AG09319 (cell line): ENCODE measurements at regions not wholly inside any gene's neighbourhood (a gene's known extent, or its start where the extent isn't known, plus 50 kb on each side); places are given as distances from the start of the nearest gene placed in this dataset.
"Not testable (repeated sequence)": the region's sequence is repeated elsewhere in the genome, so short reads cannot be mapped to it uniquely, and the experiment has no call there.

ENCODE experiments used
- DNase-seq: peaks from one replicate; pipeline ENCODE4 v3.0.0-alpha.2; 2010; ENCODE audit warnings: low read depth; ENCODE audit errors: extremely low read depth
- CTCF ChIP-seq: IDR thresholded peaks from 2 replicates; pipeline ENCODE4 v1.5.1; 2011; ENCODE audit warnings: low read depth, mild to moderate bottlenecking, inconsistent platforms, low read length, moderate library complexity

- no peak for TF ChIP-seq CTCF
- DNase-seq: no peak
Measured at GRCh38 chrX:40394302-40394701, 186.5 kb upstream of the ATP6AP2 start.

- DNase-seq: no peak
- no peak for TF ChIP-seq CTCF
Measured at GRCh38 chrX:40392599-40392998, 188.2 kb upstream of the ATP6AP2 start.

GRCh38 chrX:40391662-40392061, 189.1 kb upstream of the ATP6AP2 start:
- DNase-seq: no peak
- no peak for TF ChIP-seq CTCF

GRCh38 chrX:40389555-40389954, 191.2 kb upstream of the ATP6AP2 start:
- no peak for TF ChIP-seq CTCF
- DNase-seq: no peak

- TF ChIP-seq CTCF: no peak
- DNase-seq: no peak
Measured at GRCh38 chrX:40388441-40388840, 192.3 kb upstream of the ATP6AP2 start.

- not testable (repeated sequence) for DNase-seq
Measured at GRCh38 chrX:40387869-40388268, 192.9 kb upstream of the ATP6AP2 start.

- DNase-seq: not testable (repeated sequence)
Measured at GRCh38 chrX:40387311-40387710, 193.5 kb upstream of the ATP6AP2 start.

GRCh38 chrX:40385682-40386081, 195.1 kb upstream of the ATP6AP2 start:
- TF ChIP-seq CTCF: no peak
- no peak for DNase-seq

GRCh38 chrX:40385256-40385655, 195.5 kb upstream of the ATP6AP2 start:
- no peak for TF ChIP-seq CTCF
- DNase-seq: no peak
